ENCODE measurements at regions not wholly inside any gene's neighbourhood (a gene's known extent, or its start where the extent isn't known, plus 50 kb on each side); places are given as distances from the start of the nearest gene placed in this dataset.
"Not testable (repeated sequence)": the region's sequence is repeated elsewhere in the genome, so short reads cannot be mapped to it uniquely, and the experiment has no call there.

GRCh38 chr2:133988316-133988891 is 265.5 kb upstream of the MGAT5 start:
- no peak overlapping the region for H3K4me3 Mint-ChIP-seq
- H3K27me3 Mint-ChIP-seq = no peaks in the 10 kb centered on the region
- no peak overlapping the region for H3K27ac Mint-ChIP-seq
- no peak for DNase-seq
- H3K36me3 Mint-ChIP-seq = no peaks in the 10 kb centered on the region
- peaks cover 2% of the 10 kb centered on the region for H3K9me3 Mint-ChIP-seq
- H3K4me1 Mint-ChIP-seq = no peaks in the 10 kb centered on the region

- no peak overlapping the region for H3K27ac Mint-ChIP-seq
- no peak overlapping the region for H3K4me3 Mint-ChIP-seq
- no peaks in the 10 kb centered on the region for H3K36me3 Mint-ChIP-seq
- H3K9me3 Mint-ChIP-seq = no peaks in the 10 kb centered on the region
- H3K27me3 Mint-ChIP-seq = peaks cover 4% of the 10 kb centered on the region
- no peak for DNase-seq
- no peaks in the 10 kb centered on the region for H3K4me1 Mint-ChIP-seq
Measured at GRCh38 chr2:133991606-133992168, 262.2 kb upstream of the MGAT5 start.

- no peak for DNase-seq
- H3K27me3 Mint-ChIP-seq = peaks cover 4% of the 10 kb centered on the region
- no peaks in the 10 kb centered on the region for H3K36me3 Mint-ChIP-seq
- H3K4me3 Mint-ChIP-seq = no peak overlapping the region
- no peaks in the 10 kb centered on the region for H3K9me3 Mint-ChIP-seq
- H3K4me1 Mint-ChIP-seq = no peaks in the 10 kb centered on the region
- no peak overlapping the region for H3K27ac Mint-ChIP-seq
Measured at GRCh38 chr2:133992454-133992853, 261.4 kb upstream of the MGAT5 start.

DNA sequence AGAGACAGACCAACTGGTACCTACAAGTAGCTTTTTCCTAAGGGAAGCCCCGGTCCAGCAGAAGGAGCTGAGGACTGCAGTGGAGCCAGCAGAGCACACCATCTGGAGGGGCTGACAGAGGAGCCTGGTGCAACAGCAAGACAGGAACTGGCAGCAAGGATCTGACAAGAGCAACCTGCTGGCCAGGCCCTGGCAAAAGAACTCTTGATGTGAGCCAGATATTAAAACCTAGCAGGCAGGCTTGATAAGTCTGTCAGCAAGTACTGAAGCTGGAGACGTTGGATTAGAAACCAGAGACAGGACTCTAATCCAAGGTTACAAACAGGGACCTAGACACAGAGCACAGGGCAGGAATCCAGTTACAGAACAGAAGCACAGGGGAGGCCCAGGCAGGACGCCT is 260.7 kb upstream of the MGAT5 start:
- no peaks in the 10 kb centered on the region for H3K9me3 Mint-ChIP-seq
- no peak overlapping the region for H3K4me3 Mint-ChIP-seq
- no peaks in the 10 kb centered on the region for H3K4me1 Mint-ChIP-seq
- peaks cover 4% of the 10 kb centered on the region for H3K27me3 Mint-ChIP-seq
- no peak for DNase-seq
- no peaks in the 10 kb centered on the region for H3K36me3 Mint-ChIP-seq
- no peak overlapping the region for H3K27ac Mint-ChIP-seq

GRCh38 chr2:133998726-133999125 is 255.1 kb upstream of the MGAT5 start:
- not testable (repeated sequence) for H3K4me3 Mint-ChIP-seq, H3K36me3 Mint-ChIP-seq, H3K9me3 Mint-ChIP-seq, H3K4me1 Mint-ChIP-seq, H3K27ac Mint-ChIP-seq, DNase-seq
- H3K27me3 Mint-ChIP-seq = peaks cover 17% of the 10 kb centered on the region

DNA sequence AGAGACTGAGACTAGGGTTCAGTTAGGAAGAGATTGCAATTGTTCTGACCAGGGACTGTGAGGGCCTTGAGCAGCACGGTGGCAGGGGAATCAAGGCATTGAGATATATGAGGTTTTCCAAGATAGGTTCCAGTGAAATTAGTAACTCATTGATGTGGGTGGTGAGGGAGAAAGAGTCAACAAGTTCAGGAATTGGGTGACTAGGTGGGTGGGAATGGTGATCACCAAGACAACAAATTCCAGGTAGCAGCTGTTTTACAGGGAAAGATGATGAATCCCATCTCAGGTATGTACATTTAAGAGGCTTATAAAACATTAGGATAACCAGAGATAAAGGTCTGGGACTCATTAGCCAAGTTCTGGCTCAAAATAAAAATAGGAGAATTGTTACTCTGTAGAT is 251.5 kb upstream of the MGAT5 start:
- Mint-ChIP-seq H3K27ac (no peak overlapping the region), H3K36me3 (no peaks in the 10 kb centered on the region), H3K9me3 (no peaks in the 10 kb centered on the region), H3K27me3 (peaks cover 17% of the 10 kb centered on the region), H3K4me1 (no peaks in the 10 kb centered on the region), H3K4me3 (no peak overlapping the region)
- no peak for DNase-seq

DNA sequence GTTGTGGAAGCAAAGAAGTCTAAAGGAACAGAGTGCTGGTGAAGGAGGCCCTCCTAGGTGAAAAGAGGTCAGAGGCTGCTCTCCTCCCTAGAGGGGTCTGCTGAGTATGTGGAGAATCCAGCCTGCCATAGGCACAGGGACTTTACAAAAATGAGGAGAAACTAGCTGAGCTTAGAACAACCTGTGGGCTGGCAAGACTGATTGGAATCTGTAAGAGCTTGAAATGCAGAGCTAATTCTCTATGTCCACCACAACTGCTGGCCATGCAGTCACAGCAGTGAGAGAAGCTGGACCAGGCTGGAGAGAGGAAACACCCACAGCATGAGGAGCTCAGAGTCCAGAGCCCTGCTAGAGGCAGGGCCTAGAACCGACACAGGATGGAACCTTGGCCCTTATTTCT is 251.0 kb upstream of the MGAT5 start:
- DNase-seq = no peak
- Mint-ChIP-seq H3K4me1 (no peaks in the 10 kb centered on the region), H3K9me3 (no peaks in the 10 kb centered on the region), H3K27ac (no peak overlapping the region), H3K4me3 (no peak overlapping the region), H3K36me3 (no peaks in the 10 kb centered on the region), H3K27me3 (peaks cover 17% of the 10 kb centered on the region)

- no peaks in the 10 kb centered on the region for H3K4me1 Mint-ChIP-seq
- no peak for DNase-seq
- no peaks in the 10 kb centered on the region for H3K36me3 Mint-ChIP-seq
- no peak overlapping the region for H3K4me3 Mint-ChIP-seq
- peaks cover 17% of the 10 kb centered on the region for H3K27me3 Mint-ChIP-seq
- no peak overlapping the region for H3K27ac Mint-ChIP-seq
- H3K9me3 Mint-ChIP-seq = no peaks in the 10 kb centered on the region
Measured at GRCh38 chr2:134004467-134004866, 249.4 kb upstream of the MGAT5 start.

DNA sequence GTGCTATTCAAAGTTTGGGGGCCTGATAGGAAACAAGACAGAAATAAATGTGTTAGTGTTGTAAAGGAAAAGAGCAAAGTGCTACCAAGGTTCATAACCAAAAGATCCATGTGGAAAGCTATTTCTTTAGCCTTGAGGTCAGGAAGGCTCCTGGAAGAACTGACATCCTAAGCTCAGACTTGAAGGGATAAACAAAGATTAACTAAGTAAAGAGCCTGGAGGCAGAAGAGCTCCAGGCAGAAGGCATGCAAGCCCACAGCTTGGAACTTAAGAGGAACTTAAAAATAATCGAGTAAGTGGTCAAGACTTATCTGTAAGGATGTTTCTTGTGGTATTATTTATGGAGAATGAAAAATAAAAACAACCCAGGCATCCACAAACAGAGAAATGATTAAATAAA is 245.0 kb upstream of the MGAT5 start:
- no peak for DNase-seq
- H3K9me3 Mint-ChIP-seq = no peaks in the 10 kb centered on the region
- no peaks in the 10 kb centered on the region for H3K4me1 Mint-ChIP-seq
- H3K27ac Mint-ChIP-seq = no peak overlapping the region
- H3K27me3 Mint-ChIP-seq = peaks cover 4% of the 10 kb centered on the region
- H3K36me3 Mint-ChIP-seq = no peaks in the 10 kb centered on the region
- H3K4me3 Mint-ChIP-seq = no peak overlapping the region

- DNase-seq = no peak
- Mint-ChIP-seq H3K36me3 (no peaks in the 10 kb centered on the region), H3K9me3 (no peaks in the 10 kb centered on the region)
Measured at GRCh38 chr2:134009440-134009839, 244.4 kb upstream of the MGAT5 start.

DNA sequence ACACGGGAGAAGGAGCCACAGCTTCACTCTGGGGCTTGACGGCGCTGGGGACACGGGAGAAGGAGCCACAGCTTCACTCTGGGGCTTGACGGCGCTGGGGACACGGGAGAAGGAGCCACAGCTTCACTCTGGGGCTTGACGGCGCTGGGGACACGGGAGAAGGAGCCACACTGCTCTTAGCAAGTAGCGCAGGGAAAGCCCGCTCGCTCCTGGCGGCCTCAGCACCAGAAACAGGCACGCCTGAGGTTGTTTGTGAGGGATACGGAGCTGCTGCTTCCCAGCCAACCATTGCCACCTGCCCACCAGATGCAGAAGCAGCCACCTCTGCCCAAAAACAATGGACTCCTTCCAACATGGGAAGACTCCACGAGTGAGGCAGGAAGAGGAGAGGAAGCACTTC is 244.0 kb upstream of the MGAT5 start:
- DNase-seq, H3K27me3 Mint-ChIP-seq, H3K4me1 Mint-ChIP-seq, H3K36me3 Mint-ChIP-seq, H3K4me3 Mint-ChIP-seq, H3K27ac Mint-ChIP-seq, H3K9me3 Mint-ChIP-seq: not testable (repeated sequence)

More at GRCh38 chr2:134009440-134009839, 244.4 kb upstream of the MGAT5 start:
- H3K27me3 Mint-ChIP-seq = peaks cover 4% of the 10 kb centered on the region
- no peak overlapping the region for H3K4me3 Mint-ChIP-seq
- no peak overlapping the region for H3K27ac Mint-ChIP-seq
- H3K4me1 Mint-ChIP-seq = no peaks in the 10 kb centered on the region

- Mint-ChIP-seq H3K9me3 (no peaks in the 10 kb centered on the region), H3K4me1 (no peaks in the 10 kb centered on the region), H3K4me3 (no peak overlapping the region), H3K36me3 (no peaks in the 10 kb centered on the region), H3K27ac (no peak overlapping the region), H3K27me3 (no peaks in the 10 kb centered on the region)
- no peak for DNase-seq
Measured at GRCh38 chr2:134011936-134012586, 241.8 kb upstream of the MGAT5 start.

- Mint-ChIP-seq H3K36me3 (no peaks in the 10 kb centered on the region), H3K27ac (no peak overlapping the region), H3K9me3 (no peaks in the 10 kb centered on the region), H3K4me1 (no peaks in the 10 kb centered on the region), H3K4me3 (no peak overlapping the region), H3K27me3 (no peaks in the 10 kb centered on the region)
- DNase-seq = no peak
Measured at GRCh38 chr2:134014196-134014960, 239.5 kb upstream of the MGAT5 start.

- no peaks in the 10 kb centered on the region for H3K36me3 Mint-ChIP-seq
Measured at GRCh38 chr2:134019871-134020270, 234.0 kb upstream of the MGAT5 start.

GRCh38 chr2:134020608-134021007 is 233.3 kb upstream of the MGAT5 start:
- no peak for DNase-seq
- H3K4me3 Mint-ChIP-seq = no peak overlapping the region
- H3K36me3 Mint-ChIP-seq = no peaks in the 10 kb centered on the region
- no peaks in the 10 kb centered on the region for H3K9me3 Mint-ChIP-seq
- H3K4me1 Mint-ChIP-seq = peaks cover 11% of the 10 kb centered on the region
- H3K27ac Mint-ChIP-seq = no peak overlapping the region
- peaks cover 9% of the 10 kb centered on the region for H3K27me3 Mint-ChIP-seq

More at GRCh38 chr2:134019871-134020270, 234.0 kb upstream of the MGAT5 start:
- H3K27me3 Mint-ChIP-seq = peaks cover 8% of the 10 kb centered on the region
- no peaks in the 10 kb centered on the region for H3K9me3 Mint-ChIP-seq
- H3K4me1 Mint-ChIP-seq = peaks cover 11% of the 10 kb centered on the region
- no peak overlapping the region for H3K27ac Mint-ChIP-seq
- DNase-seq = no peak
- no peak overlapping the region for H3K4me3 Mint-ChIP-seq
